Tibial nerve (tissue), 3 donors: ENCODE measurements at regions not wholly inside any gene's neighbourhood (a gene's known extent, or its start where the extent isn't known, plus 50 kb on each side); places are given as distances from the start of the nearest gene placed in this dataset.

Experiments used
- POLR2A ChIP-seq, 2 donors: fragments of 450-650 bp; IDR thresholded peaks; one replicate each; pipeline ENCODE4 v1.6.1; 2017; ENCODE audit warnings: antibody characterized with exemption in 2 of 2, mild to moderate bottlenecking in 2 of 2, moderate library complexity in 2 of 2
- TF ChIP-seq, protein P1 (sequence below), 5 experiments: fragments of 200-600 bp in 3 of 5; fragments of 450-650 bp in 2 of 5; sonication (generic) in 3 of 5; IDR thresholded peaks; one replicate each; pipeline ENCODE4 v1.5.1; 2016 to 2019; ENCODE audit warnings: antibody characterized with exemption in 5 of 5, mild to moderate bottlenecking in 3 of 5, moderate library complexity in 2 of 5

- TF ChIP-seq POLR2A (IDR thresholded peaks at IDR 0.05): no peak
- TF ChIP-seq, protein P1, sequence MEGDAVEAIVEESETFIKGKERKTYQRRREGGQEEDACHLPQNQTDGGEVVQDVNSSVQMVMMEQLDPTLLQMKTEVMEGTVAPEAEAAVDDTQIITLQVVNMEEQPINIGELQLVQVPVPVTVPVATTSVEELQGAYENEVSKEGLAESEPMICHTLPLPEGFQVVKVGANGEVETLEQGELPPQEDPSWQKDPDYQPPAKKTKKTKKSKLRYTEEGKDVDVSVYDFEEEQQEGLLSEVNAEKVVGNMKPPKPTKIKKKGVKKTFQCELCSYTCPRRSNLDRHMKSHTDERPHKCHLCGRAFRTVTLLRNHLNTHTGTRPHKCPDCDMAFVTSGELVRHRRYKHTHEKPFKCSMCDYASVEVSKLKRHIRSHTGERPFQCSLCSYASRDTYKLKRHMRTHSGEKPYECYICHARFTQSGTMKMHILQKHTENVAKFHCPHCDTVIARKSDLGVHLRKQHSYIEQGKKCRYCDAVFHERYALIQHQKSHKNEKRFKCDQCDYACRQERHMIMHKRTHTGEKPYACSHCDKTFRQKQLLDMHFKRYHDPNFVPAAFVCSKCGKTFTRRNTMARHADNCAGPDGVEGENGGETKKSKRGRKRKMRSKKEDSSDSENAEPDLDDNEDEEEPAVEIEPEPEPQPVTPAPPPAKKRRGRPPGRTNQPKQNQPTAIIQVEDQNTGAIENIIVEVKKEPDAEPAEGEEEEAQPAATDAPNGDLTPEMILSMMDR (IDR thresholded peaks at IDR 0.05): no peak
Observed at GRCh38 chr2:142217804-142218203, 87.0 kb upstream of the LRP1B start.
